ENCODE measurements at regions not wholly inside any gene's neighbourhood (a gene's known extent, or its start where the extent isn't known, plus 50 kb on each side); places are given as distances from the start of the nearest gene placed in this dataset.

DNA sequence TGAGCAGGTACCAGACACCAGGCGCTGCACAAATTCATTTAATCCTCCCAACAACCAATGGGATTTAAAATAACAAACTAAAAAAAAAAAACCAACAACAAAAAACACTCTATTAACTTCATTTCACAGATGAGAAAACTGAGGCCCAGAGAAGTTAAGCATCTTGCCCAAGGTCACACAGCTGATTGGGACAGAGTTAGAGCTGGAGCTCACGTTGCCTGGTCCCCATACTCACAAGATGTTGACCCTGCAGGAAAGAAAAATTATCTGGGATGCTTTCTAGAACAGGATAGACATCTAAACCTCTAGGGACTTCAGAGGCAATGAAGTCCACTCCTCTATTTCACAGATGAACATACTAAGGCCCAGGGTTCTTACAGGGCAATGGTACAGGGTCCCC lies 175.3 kb downstream of the PSMG1 start:
- Histone ChIP-seq H3K4me1 (peaks cover 12 to 46% (median 27%) of the 10 kb centered on the region in 4 donors), H3K9me3 (no peaks in the 10 kb centered on the region), H3K27me3 (no peaks in the 10 kb centered on the region), H3K27ac (peak overlapping the region; percentile 79 to 86 (median 83)), H3K36me3 (no peaks in the 10 kb centered on the region), H3K4me3 (no peak overlapping the region)
- DNase-seq, result no peak
- 77 to 84% methylated on average over 2 of the region's 2 CpGs for WGBS, 2 donors (ENCODE audit: low coverage in 1 of 2)
- in situ Hi-C loops (cut with MboI; ENCODE audit: low pct_ligation_motif_present in 1 of 4, low pct_unique_long_range_greater_than_20kb in 1 of 4, low sequenced_read_pairs in 3 of 4) (no loop called here), intact Hi-C loops (cut with DNase I; ENCODE audit: low total_unique reads) (no loop called here)
- TF ChIP-seq, protein P1, sequence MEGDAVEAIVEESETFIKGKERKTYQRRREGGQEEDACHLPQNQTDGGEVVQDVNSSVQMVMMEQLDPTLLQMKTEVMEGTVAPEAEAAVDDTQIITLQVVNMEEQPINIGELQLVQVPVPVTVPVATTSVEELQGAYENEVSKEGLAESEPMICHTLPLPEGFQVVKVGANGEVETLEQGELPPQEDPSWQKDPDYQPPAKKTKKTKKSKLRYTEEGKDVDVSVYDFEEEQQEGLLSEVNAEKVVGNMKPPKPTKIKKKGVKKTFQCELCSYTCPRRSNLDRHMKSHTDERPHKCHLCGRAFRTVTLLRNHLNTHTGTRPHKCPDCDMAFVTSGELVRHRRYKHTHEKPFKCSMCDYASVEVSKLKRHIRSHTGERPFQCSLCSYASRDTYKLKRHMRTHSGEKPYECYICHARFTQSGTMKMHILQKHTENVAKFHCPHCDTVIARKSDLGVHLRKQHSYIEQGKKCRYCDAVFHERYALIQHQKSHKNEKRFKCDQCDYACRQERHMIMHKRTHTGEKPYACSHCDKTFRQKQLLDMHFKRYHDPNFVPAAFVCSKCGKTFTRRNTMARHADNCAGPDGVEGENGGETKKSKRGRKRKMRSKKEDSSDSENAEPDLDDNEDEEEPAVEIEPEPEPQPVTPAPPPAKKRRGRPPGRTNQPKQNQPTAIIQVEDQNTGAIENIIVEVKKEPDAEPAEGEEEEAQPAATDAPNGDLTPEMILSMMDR (IDR thresholded peaks at IDR 0.05), result no peak
- no peak for TF ChIP-seq POLR2A (IDR thresholded peaks at IDR 0.05)

DNA sequence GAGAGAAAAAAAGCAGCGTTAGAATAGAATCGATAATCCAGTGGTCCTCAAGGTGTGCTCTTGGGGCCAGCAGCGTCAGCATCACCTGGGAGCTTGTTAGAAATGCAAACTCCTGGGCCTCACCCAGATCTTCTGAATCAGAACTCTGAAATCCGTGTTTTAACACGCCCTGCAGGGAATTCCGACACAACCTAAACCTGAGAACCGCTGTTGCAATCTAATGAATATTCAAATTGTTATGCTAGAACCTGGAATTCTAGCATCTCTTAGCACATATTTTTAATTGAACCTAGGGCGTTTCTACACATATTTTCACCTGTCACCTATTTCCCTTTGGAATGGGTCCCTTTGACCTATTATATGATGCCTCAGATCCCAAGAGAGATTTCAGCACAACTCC lies 175.7 kb downstream of the PSMG1 start:
- no peak for DNase-seq
- in situ Hi-C loops (cut with MboI; ENCODE audit: low pct_ligation_motif_present in 1 of 4, low pct_unique_long_range_greater_than_20kb in 1 of 4, low sequenced_read_pairs in 3 of 4), result no loop called here
- no peak for TF ChIP-seq EP300 (IDR thresholded peaks at IDR 0.05; ENCODE audit: low read depth)
- TF ChIP-seq POLR2AphosphoS5 (IDR thresholded peaks at IDR 0.05), result no peak
- no peak for TF ChIP-seq POLR2A (IDR thresholded peaks at IDR 0.05)
- TF ChIP-seq, protein P1 (IDR thresholded peaks at IDR 0.05), result no peak
- Histone ChIP-seq H3K4me1 (peaks cover 12 to 46% (median 27%) of the 10 kb centered on the region in 4 donors), H3K27ac (peak overlapping the region; percentile 79 to 86 (median 83)), H3K36me3 (no peaks in the 10 kb centered on the region), H3K4me3 (no peak overlapping the region), H3K27me3 (no peaks in the 10 kb centered on the region), H3K9me3 (no peaks in the 10 kb centered on the region)
- intact Hi-C loops (cut with DNase I; ENCODE audit: low total_unique reads), result no loop called here
- WGBS, 2 donors (ENCODE audit: low coverage in 1 of 2), result 37 to 55% methylated on average over 7 to 8 of the region's 8 CpGs

DNA sequence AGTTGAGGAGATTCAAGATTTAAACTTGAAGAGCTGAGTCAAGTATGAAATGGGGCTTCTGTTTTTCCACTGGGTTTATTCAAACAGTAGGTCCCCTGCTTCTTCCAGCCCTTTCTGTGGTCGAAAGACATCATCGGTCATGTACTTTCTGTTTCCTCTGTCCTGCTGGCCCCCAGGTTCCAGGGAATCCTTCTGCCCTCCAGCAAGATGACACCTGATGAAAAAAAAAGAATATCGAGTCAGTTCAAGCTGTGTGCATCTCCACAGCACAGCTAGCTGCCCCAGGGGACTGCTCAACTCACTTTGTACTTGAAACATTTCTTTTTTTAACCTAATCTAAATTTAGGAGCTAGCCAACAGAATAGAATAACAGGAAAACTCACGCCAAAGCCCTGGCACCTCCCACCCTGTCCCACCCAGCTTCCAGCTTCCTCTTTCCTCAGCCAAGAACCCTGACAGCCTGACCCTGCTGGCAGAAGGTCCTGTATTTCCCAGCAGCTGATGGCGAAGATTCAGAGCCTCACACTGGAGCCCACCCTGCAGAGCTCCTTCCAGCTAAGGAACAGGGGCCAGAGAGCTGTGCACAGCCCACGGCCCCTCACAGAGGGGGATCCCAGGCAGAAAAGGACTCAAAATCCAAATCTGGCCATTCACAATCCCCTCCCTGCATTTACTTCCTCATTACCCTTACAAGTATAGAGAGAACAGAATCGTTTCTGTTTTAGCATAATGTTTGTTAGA lies 176.5 kb downstream of the PSMG1 start:
- TF ChIP-seq, protein P1 (IDR thresholded peaks at IDR 0.05), result no peak
- TF ChIP-seq EP300 (IDR thresholded peaks at IDR 0.05; ENCODE audit: low read depth) (no peak), POLR2A (IDR thresholded peaks at IDR 0.05) (no peak), POLR2AphosphoS5 (IDR thresholded peaks at IDR 0.05) (peak in 2 of 3 donors; percentile 23 to 39)
- DNase-seq, result peak; percentile 65
- in situ Hi-C loops (cut with MboI; ENCODE audit: low pct_ligation_motif_present in 1 of 4, low pct_unique_long_range_greater_than_20kb in 1 of 4, low sequenced_read_pairs in 3 of 4), result no loop called here
- intact Hi-C loops (cut with DNase I; ENCODE audit: low total_unique reads), result no loop called here
- 22 to 28% methylated on average over 1 to 7 of the region's 7 CpGs for WGBS, 2 donors (ENCODE audit: low coverage in 1 of 2)
- no peaks in the 10 kb centered on the region for H3K36me3 ChIP-seq
- peaks cover 12 to 46% (median 27%) of the 10 kb centered on the region in 4 donors for H3K4me1 ChIP-seq
- H3K9me3 ChIP-seq, result no peaks in the 10 kb centered on the region
- peak overlapping the region; percentile 79 to 86 (median 83) for H3K27ac ChIP-seq
- H3K27me3 ChIP-seq, result no peaks in the 10 kb centered on the region
- no peak overlapping the region for H3K4me3 ChIP-seq

DNA sequence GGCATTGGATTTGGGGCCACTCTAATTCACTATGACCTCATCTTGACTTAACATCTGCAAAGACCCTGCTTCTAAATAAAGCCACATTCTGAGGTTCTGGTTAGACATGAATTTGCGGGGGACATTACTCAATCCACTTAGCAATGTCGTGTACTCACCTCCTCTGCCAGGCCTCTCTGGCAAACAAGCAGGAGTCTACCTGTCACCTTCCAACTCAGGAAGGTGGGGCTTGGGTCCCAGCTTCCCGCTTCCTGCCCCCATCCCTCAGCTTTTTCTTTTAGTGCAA lies 177.8 kb downstream of the PSMG1 start:
- no peak for DNase-seq
- in situ Hi-C loops (cut with MboI; ENCODE audit: low pct_ligation_motif_present in 1 of 4, low pct_unique_long_range_greater_than_20kb in 1 of 4, low sequenced_read_pairs in 3 of 4) (no loop called here), intact Hi-C loops (cut with DNase I; ENCODE audit: low total_unique reads) (no loop called here)
- Histone ChIP-seq H3K9me3 (no peaks in the 10 kb centered on the region), H3K27me3 (no peaks in the 10 kb centered on the region), H3K4me3 (no peak overlapping the region), H3K36me3 (no peaks in the 10 kb centered on the region), H3K4me1 (peaks cover 12 to 46% (median 27%) of the 10 kb centered on the region in 4 donors), H3K27ac (peak overlapping the region; percentile 79 to 86 (median 83))
- no peak for TF ChIP-seq POLR2AphosphoS5 (IDR thresholded peaks at IDR 0.05)
- TF ChIP-seq, protein P1 (IDR thresholded peaks at IDR 0.05), result no peak
- TF ChIP-seq POLR2A (IDR thresholded peaks at IDR 0.05), result no peak
- no peak for TF ChIP-seq EP300 (IDR thresholded peaks at IDR 0.05; ENCODE audit: low read depth)
- 52 to 53% methylated on average over 3 of the region's 3 CpGs for WGBS, 2 donors (ENCODE audit: low coverage in 1 of 2)
